Stimulated activated memory B cell treated with anti-CD40 and anti-IgM and Interleukin-4, amounts not matched to agents 10 μg/mL and 1 μg/mL and 100 μg/mL, for 72 hours (primary cell): ENCODE measurements at regions not wholly inside any gene's neighbourhood (a gene's known extent, or its start where the extent isn't known, plus 50 kb on each side); places are given as distances from the start of the nearest gene placed in this dataset.

Experiments
- ATAC-seq: fragments of 150-1000 bp; cut with Tn5 transposase; 2 replicates; pipeline ENCODE4 v1.10.0; 2021
- H3K27ac Mint-ChIP-seq: one replicate; pipeline ENCODE4 v1.8.0; 2022; ENCODE audit warnings: mild to moderate bottlenecking, mixed read lengths
- H3K27me3 Mint-ChIP-seq: one replicate; pipeline ENCODE4 v1.8.0; 2022; ENCODE audit warnings: mixed read lengths
- H3K36me3 Mint-ChIP-seq: one replicate; pipeline ENCODE4 v1.8.0; 2022; ENCODE audit warnings: mixed read lengths
- H3K4me1 Mint-ChIP-seq: one replicate; pipeline ENCODE4 v1.8.0; 2022; ENCODE audit warnings: mixed read lengths
- H3K4me3 Mint-ChIP-seq: one replicate; pipeline ENCODE4 v1.8.0; 2022; ENCODE audit warnings: mild to moderate bottlenecking, moderate library complexity, mixed read lengths
- H3K9me3 Mint-ChIP-seq: one replicate; pipeline ENCODE4 v1.8.0; 2022; ENCODE audit warnings: mixed read lengths

- no peaks in the 10 kb centered on the region for H3K27me3 Mint-ChIP-seq
- H3K36me3 Mint-ChIP-seq: no peaks in the 10 kb centered on the region
- no peak for ATAC-seq
- no peak overlapping the region for H3K4me3 Mint-ChIP-seq
- peaks cover 3% of the 10 kb centered on the region for H3K9me3 Mint-ChIP-seq
- H3K4me1 Mint-ChIP-seq: peaks cover 8% of the 10 kb centered on the region
- no peak overlapping the region for H3K27ac Mint-ChIP-seq
Observed at GRCh38 chr6:163683105-163683622, 268.6 kb downstream of the QKI start.

GRCh38 chr6:163679753-163680152 lies 265.2 kb downstream of the QKI start:
- H3K27ac Mint-ChIP-seq: no peak overlapping the region
- H3K9me3 Mint-ChIP-seq: peaks cover 3% of the 10 kb centered on the region
- no peaks in the 10 kb centered on the region for H3K27me3 Mint-ChIP-seq
- no peak overlapping the region for H3K4me3 Mint-ChIP-seq
- no peak for ATAC-seq
- no peaks in the 10 kb centered on the region for H3K36me3 Mint-ChIP-seq
- H3K4me1 Mint-ChIP-seq: peaks cover 6% of the 10 kb centered on the region

GRCh38 chr6:163679012-163679660 lies 264.6 kb downstream of the QKI start:
- no peak for ATAC-seq
- Mint-ChIP-seq H3K27me3 (no peaks in the 10 kb centered on the region), H3K4me3 (no peak overlapping the region), H3K4me1 (no peaks in the 10 kb centered on the region), H3K9me3 (peaks cover 3% of the 10 kb centered on the region), H3K36me3 (no peaks in the 10 kb centered on the region), H3K27ac (no peak overlapping the region)

- H3K27ac Mint-ChIP-seq: no peak overlapping the region
- H3K9me3 Mint-ChIP-seq: no peaks in the 10 kb centered on the region
- ATAC-seq: no peak
- H3K4me3 Mint-ChIP-seq: no peak overlapping the region
- no peaks in the 10 kb centered on the region for H3K4me1 Mint-ChIP-seq
- H3K27me3 Mint-ChIP-seq: no peaks in the 10 kb centered on the region
- H3K36me3 Mint-ChIP-seq: no peaks in the 10 kb centered on the region
Observed at GRCh38 chr6:163675611-163676010, 261.1 kb downstream of the QKI start.

GRCh38 chr6:163672710-163673109 lies 258.2 kb downstream of the QKI start:
- Mint-ChIP-seq H3K4me1 (peaks cover 8% of the 10 kb centered on the region), H3K36me3 (no peaks in the 10 kb centered on the region)

GRCh38 chr6:163671791-163672190 lies 257.3 kb downstream of the QKI start:
- no peak overlapping the region for H3K4me3 Mint-ChIP-seq
- no peaks in the 10 kb centered on the region for H3K9me3 Mint-ChIP-seq
- no peak for ATAC-seq
- peaks cover 16% of the 10 kb centered on the region for H3K4me1 Mint-ChIP-seq
- H3K27ac Mint-ChIP-seq: no peak overlapping the region
- no peaks in the 10 kb centered on the region for H3K36me3 Mint-ChIP-seq
- H3K27me3 Mint-ChIP-seq: no peaks in the 10 kb centered on the region

More at GRCh38 chr6:163672710-163673109, 258.2 kb downstream of the QKI start:
- no peak for ATAC-seq
- no peaks in the 10 kb centered on the region for H3K27me3 Mint-ChIP-seq
- H3K4me3 Mint-ChIP-seq: no peak overlapping the region
- H3K9me3 Mint-ChIP-seq: no peaks in the 10 kb centered on the region
- H3K27ac Mint-ChIP-seq: no peak overlapping the region

GRCh38 chr6:163671355-163671754 lies 256.8 kb downstream of the QKI start:
- no peak overlapping the region for H3K4me3 Mint-ChIP-seq
- H3K27me3 Mint-ChIP-seq: no peaks in the 10 kb centered on the region
- no peak overlapping the region for H3K27ac Mint-ChIP-seq
- peaks cover 16% of the 10 kb centered on the region for H3K4me1 Mint-ChIP-seq
- ATAC-seq: no peak
- H3K9me3 Mint-ChIP-seq: no peaks in the 10 kb centered on the region
- no peaks in the 10 kb centered on the region for H3K36me3 Mint-ChIP-seq

- peaks cover 16% of the 10 kb centered on the region for H3K4me1 Mint-ChIP-seq
- no peak overlapping the region for H3K4me3 Mint-ChIP-seq
- no peak overlapping the region for H3K27ac Mint-ChIP-seq
Observed at GRCh38 chr6:163670336-163670735, 255.8 kb downstream of the QKI start.

GRCh38 chr6:163668061-163668426 lies 253.5 kb downstream of the QKI start:
- Mint-ChIP-seq H3K36me3 (no peaks in the 10 kb centered on the region), H3K4me3 (peak overlapping the region; percentile 58)
- peak; percentile 76 for ATAC-seq

More at GRCh38 chr6:163670336-163670735, 255.8 kb downstream of the QKI start:
- H3K9me3 Mint-ChIP-seq: no peaks in the 10 kb centered on the region
- H3K36me3 Mint-ChIP-seq: no peaks in the 10 kb centered on the region
- no peaks in the 10 kb centered on the region for H3K27me3 Mint-ChIP-seq
- no peak for ATAC-seq

GRCh38 chr6:163667372-163668060 lies 253.0 kb downstream of the QKI start:
- Mint-ChIP-seq H3K4me3 (peak overlapping the region; percentile 58), H3K4me1 (peaks cover 16% of the 10 kb centered on the region), H3K9me3 (no peaks in the 10 kb centered on the region), H3K27ac (peak overlapping the region; percentile 76), H3K36me3 (no peaks in the 10 kb centered on the region), H3K27me3 (no peaks in the 10 kb centered on the region)
- ATAC-seq: peak; percentile 98

More at GRCh38 chr6:163668061-163668426, 253.5 kb downstream of the QKI start:
- H3K4me1 Mint-ChIP-seq: peaks cover 16% of the 10 kb centered on the region
- peak overlapping the region; percentile 76 for H3K27ac Mint-ChIP-seq
- no peaks in the 10 kb centered on the region for H3K27me3 Mint-ChIP-seq
- H3K9me3 Mint-ChIP-seq: no peaks in the 10 kb centered on the region

- Mint-ChIP-seq H3K27me3 (no peaks in the 10 kb centered on the region), H3K4me3 (no peak overlapping the region), H3K4me1 (peaks cover 31% of the 10 kb centered on the region), H3K36me3 (no peaks in the 10 kb centered on the region), H3K9me3 (no peaks in the 10 kb centered on the region), H3K27ac (no peak overlapping the region)
- ATAC-seq: no peak
Observed at GRCh38 chr6:163665464-163665863, 250.9 kb downstream of the QKI start.

GRCh38 chr6:163663575-163663974 lies 249.1 kb downstream of the QKI start:
- Mint-ChIP-seq H3K27ac (no peak overlapping the region), H3K27me3 (peaks cover 9% of the 10 kb centered on the region), H3K4me1 (peaks cover 41% of the 10 kb centered on the region), H3K36me3 (no peaks in the 10 kb centered on the region), H3K4me3 (no peak overlapping the region), H3K9me3 (no peaks in the 10 kb centered on the region)
- ATAC-seq: no peak

- ATAC-seq: no peak
- Mint-ChIP-seq H3K27me3 (peaks cover 16% of the 10 kb centered on the region), H3K4me1 (peaks cover 38% of the 10 kb centered on the region), H3K4me3 (no peak overlapping the region), H3K9me3 (no peaks in the 10 kb centered on the region), H3K36me3 (no peaks in the 10 kb centered on the region), H3K27ac (no peak overlapping the region)
Observed at GRCh38 chr6:163662604-163663225, 248.2 kb downstream of the QKI start.

GRCh38 chr6:163661272-163661671 lies 246.8 kb downstream of the QKI start:
- peaks cover 2% of the 10 kb centered on the region for H3K9me3 Mint-ChIP-seq
- ATAC-seq: peak; percentile 88
- H3K27ac Mint-ChIP-seq: peak overlapping the region; percentile 1
- H3K27me3 Mint-ChIP-seq: peaks cover 16% of the 10 kb centered on the region
- H3K4me3 Mint-ChIP-seq: no peak overlapping the region
- no peaks in the 10 kb centered on the region for H3K36me3 Mint-ChIP-seq
- H3K4me1 Mint-ChIP-seq: peaks cover 29% of the 10 kb centered on the region

- H3K27ac Mint-ChIP-seq: no peak overlapping the region
- no peak overlapping the region for H3K4me3 Mint-ChIP-seq
- H3K27me3 Mint-ChIP-seq: peaks cover 16% of the 10 kb centered on the region
- H3K36me3 Mint-ChIP-seq: no peaks in the 10 kb centered on the region
- H3K9me3 Mint-ChIP-seq: peaks cover 2% of the 10 kb centered on the region
- no peak for ATAC-seq
- H3K4me1 Mint-ChIP-seq: peaks cover 29% of the 10 kb centered on the region
Observed at GRCh38 chr6:163659803-163660202, 245.3 kb downstream of the QKI start.
